Neural progenitor cell (in vitro differentiated cells): ENCODE measurements at regions not wholly inside any gene's neighbourhood (a gene's known extent, or its start where the extent isn't known, plus 50 kb on each side); places are given as distances from the start of the nearest gene placed in this dataset. TPM values are rescaled to one million over a fixed set of nuclear protein-coding genes. Genes with fewer than 3 reads are reported as not detected.

Source experiments
- DNase-seq: peaks from one replicate; pipeline ENCODE4 v3.0.0-alpha.2; 2016; ENCODE audit warnings: low spot score
- H2AFZ ChIP-seq: fragments of 200-600 bp; sonication (generic); replicated peaks from 2 replicates; pipeline ENCODE4 v1.6.1; 2016; ENCODE audit warnings: antibody characterized with exemption
- H3F3A ChIP-seq: fragments of 200-600 bp; sonication (generic); 2 replicates; pipeline ENCODE4 v1.6.1; 2016; ENCODE audit warnings: antibody characterized with exemption, low read depth
- H3K27ac ChIP-seq: fragments of 200-600 bp; sonication (generic); 2 replicates; pipeline ENCODE4 v1.5.1; 2016; ENCODE audit warnings: mild to moderate bottlenecking
- H3K27me3 ChIP-seq: fragments of 200-600 bp; sonication (generic); 2 replicates; pipeline ENCODE4 v1.6.1; 2016; ENCODE audit warnings: mild to moderate bottlenecking, moderate library complexity
- H3K36me3 ChIP-seq: fragments of 200-600 bp; sonication (generic); 2 replicates; pipeline ENCODE4 v1.5.1; 2016
- H3K4me1 ChIP-seq: fragments of 200-600 bp; sonication (generic); 2 replicates; pipeline ENCODE4 v1.6.1; 2016; ENCODE audit warnings: mixed run types
- H3K4me2 ChIP-seq: fragments of 200-600 bp; sonication (generic); 2 replicates; pipeline ENCODE4 v1.6.1; 2016
- H3K4me3 ChIP-seq: fragments of 200-600 bp; sonication (generic); 2 replicates; pipeline ENCODE4 v1.5.1; 2016
- H3K79me2 ChIP-seq: fragments of 200-600 bp; sonication (generic); 2 replicates; pipeline ENCODE4 v1.6.1; 2016; ENCODE audit warnings: low read depth
- H3K9ac ChIP-seq: fragments of 200-600 bp; sonication (generic); 2 replicates; pipeline ENCODE4 v1.6.1; 2016
- H3K9me3 ChIP-seq: fragments of 200-600 bp; sonication (generic); 2 replicates; pipeline ENCODE4 v1.5.1; 2016; ENCODE audit warnings: low read depth
- H4K20me1 ChIP-seq: fragments of 200-600 bp; sonication (generic); 2 replicates; pipeline ENCODE4 v1.6.1; 2016; ENCODE audit warnings: low read depth
- H3K27ac Mint-ChIP-seq: 3 replicates; pipeline ENCODE4 v1.8.0; 2021; ENCODE audit warnings: mixed read lengths
- H3K27me3 Mint-ChIP-seq: 2 replicates; pipeline ENCODE4 v1.8.0; 2022; ENCODE audit warnings: low read depth, mild to moderate bottlenecking, inconsistent platforms, moderate library complexity, mixed read lengths; ENCODE audit not compliant: insufficient read depth
- H3K36me3 Mint-ChIP-seq: 3 replicates; pipeline ENCODE4 v1.8.0; 2021; ENCODE audit warnings: mixed read lengths
- H3K4me1 Mint-ChIP-seq: 3 replicates; pipeline ENCODE4 v1.8.0; 2021; ENCODE audit warnings: mixed read lengths
- H3K4me3 Mint-ChIP-seq: 3 replicates; pipeline ENCODE4 v1.8.0; 2021; ENCODE audit warnings: mild to moderate bottlenecking, moderate library complexity, mixed read lengths
- H3K9me3 Mint-ChIP-seq: 3 replicates; pipeline ENCODE4 v1.8.0; 2020; ENCODE audit warnings: mixed read lengths
- CTCF ChIP-seq: fragments of 200-600 bp; sonication (generic); IDR thresholded peaks from 2 replicates; pipeline ENCODE4 v1.5.1; 2017; ENCODE audit warnings: antibody characterized with exemption, mild to moderate bottlenecking
- EZH2 ChIP-seq: fragments of 200-600 bp; sonication (generic); IDR thresholded peaks from 2 replicates; pipeline ENCODE4 v1.6.1; 2017; ENCODE audit warnings: antibody characterized with exemption, mild to moderate bottlenecking, moderate library complexity
- EZH2phosphoT487 ChIP-seq: fragments of 200-600 bp; sonication (generic); IDR thresholded peaks from 2 replicates; pipeline ENCODE4 v1.6.1; 2017; ENCODE audit warnings: antibody characterized with exemption
- small RNA-seq: library from RNA; depleted of rRNA; stranded (forward); fragments of <200 nt; gene quantifications from one replicate; pipeline ENCODE3, GENCODE V24; 2015

GRCh38 chr20:21788082-21788481 lies 82.6 kb downstream of the PAX1 start:
- Histone ChIP-seq H4K20me1 (no peaks in the 10 kb centered on the region), H3K79me2 (no peaks in the 10 kb centered on the region), H3K9me3 (no peaks in the 10 kb centered on the region), H2AFZ (no peak overlapping the region), H3K4me1 (no peaks in the 10 kb centered on the region), H3K27ac (no peak overlapping the region), H3K4me3 (no peak overlapping the region), H3F3A (no peaks in the 10 kb centered on the region), H3K36me3 (no peaks in the 10 kb centered on the region), H3K9ac (no peak overlapping the region), H3K4me2 (no peak overlapping the region), H3K27me3 (no peaks in the 10 kb centered on the region)
- TF ChIP-seq CTCF (no peak), EZH2 (no peak)
- Mint-ChIP-seq H3K9me3 (peaks cover 4% of the 10 kb centered on the region), H3K36me3 (no peaks in the 10 kb centered on the region), H3K27ac (no peak overlapping the region), H3K27me3 (peaks cover 4% of the 10 kb centered on the region), H3K4me3 (no peak overlapping the region), H3K4me1 (no peaks in the 10 kb centered on the region)
- DNase-seq = no peak

GRCh38 chr20:21781446-21782075 lies 76.1 kb downstream of the PAX1 start:
- H3K4me3 Mint-ChIP-seq = no peak overlapping the region
- H3F3A ChIP-seq = no peaks in the 10 kb centered on the region
- H3K27me3 Mint-ChIP-seq = no peaks in the 10 kb centered on the region
- H2AFZ ChIP-seq = no peak overlapping the region
- H3K4me3 ChIP-seq = no peak overlapping the region
- no peaks in the 10 kb centered on the region for H3K36me3 ChIP-seq
- H3K36me3 Mint-ChIP-seq = no peaks in the 10 kb centered on the region
- no peaks in the 10 kb centered on the region for H3K79me2 ChIP-seq
- H3K9me3 Mint-ChIP-seq = peaks cover 4% of the 10 kb centered on the region
- no peak overlapping the region for H3K27ac Mint-ChIP-seq
- no peaks in the 10 kb centered on the region for H3K27me3 ChIP-seq
- no peaks in the 10 kb centered on the region for H3K4me1 ChIP-seq
- DNase-seq = no peak
- TF ChIP-seq EZH2 (no peak), CTCF (no peak), EZH2phosphoT487 (no peak)
- H3K27ac ChIP-seq = no peak overlapping the region
- H3K9me3 ChIP-seq = no peaks in the 10 kb centered on the region
- H3K4me2 ChIP-seq = no peak overlapping the region
- H4K20me1 ChIP-seq = no peaks in the 10 kb centered on the region
- no peaks in the 10 kb centered on the region for H3K4me1 Mint-ChIP-seq
- H3K9ac ChIP-seq = no peak overlapping the region

- H3K4me1 ChIP-seq = no peaks in the 10 kb centered on the region
- Mint-ChIP-seq H3K9me3 (peaks cover 4% of the 10 kb centered on the region), H3K4me1 (no peaks in the 10 kb centered on the region), H3K27me3 (no peaks in the 10 kb centered on the region), H3K27ac (no peak overlapping the region), H3K4me3 (no peak overlapping the region), H3K36me3 (no peaks in the 10 kb centered on the region)
- H3K4me2 ChIP-seq = no peak overlapping the region
- H3K4me3 ChIP-seq = no peak overlapping the region
- no peak for DNase-seq
- no peak for TF ChIP-seq CTCF
- no peak for TF ChIP-seq EZH2phosphoT487
- no peaks in the 10 kb centered on the region for H3K79me2 ChIP-seq
- no peaks in the 10 kb centered on the region for H3K36me3 ChIP-seq
- no peak overlapping the region for H3K9ac ChIP-seq
- H4K20me1 ChIP-seq = no peaks in the 10 kb centered on the region
- no peak overlapping the region for H2AFZ ChIP-seq
- no peaks in the 10 kb centered on the region for H3K27me3 ChIP-seq
- H3K9me3 ChIP-seq = no peaks in the 10 kb centered on the region
- H3K27ac ChIP-seq = no peak overlapping the region
- H3F3A ChIP-seq = no peaks in the 10 kb centered on the region
Measured at GRCh38 chr20:21780528-21780927, 75.1 kb downstream of the PAX1 start.

Small RNA genes lying in the stretch of these regions (small RNA-seq; reads per million reads assigned to genes)
- not detected for gene AL121912.1
